ES-I3 (cell line): ENCODE measurements at regions not wholly inside any gene's neighbourhood (a gene's known extent, or its start where the extent isn't known, plus 50 kb on each side); places are given as distances from the start of the nearest gene placed in this dataset.

Experiments
- H3K36me3 ChIP-seq: 2 replicates; pipeline ENCODE4 v1.6.1; 2013; ENCODE audit warnings: mild to moderate bottlenecking, low read length, control low read depth, moderate library complexity; ENCODE audit not compliant: insufficient read depth
- H3K4me1 ChIP-seq: 2 replicates; pipeline ENCODE4 v1.6.1; 2013; ENCODE audit warnings: mild to moderate bottlenecking, control low read depth, low read length; ENCODE audit not compliant: insufficient read depth
- H3K9ac ChIP-seq: 2 replicates; pipeline ENCODE4 v1.6.1; 2013; ENCODE audit warnings: low read depth, mild to moderate bottlenecking, low read length, moderate library complexity
- H3K9me3 ChIP-seq: 2 replicates; pipeline ENCODE4 v1.6.1; 2013; ENCODE audit warnings: mild to moderate bottlenecking, low read length, moderate library complexity; ENCODE audit not compliant: control insufficient read depth, insufficient read depth

DNA sequence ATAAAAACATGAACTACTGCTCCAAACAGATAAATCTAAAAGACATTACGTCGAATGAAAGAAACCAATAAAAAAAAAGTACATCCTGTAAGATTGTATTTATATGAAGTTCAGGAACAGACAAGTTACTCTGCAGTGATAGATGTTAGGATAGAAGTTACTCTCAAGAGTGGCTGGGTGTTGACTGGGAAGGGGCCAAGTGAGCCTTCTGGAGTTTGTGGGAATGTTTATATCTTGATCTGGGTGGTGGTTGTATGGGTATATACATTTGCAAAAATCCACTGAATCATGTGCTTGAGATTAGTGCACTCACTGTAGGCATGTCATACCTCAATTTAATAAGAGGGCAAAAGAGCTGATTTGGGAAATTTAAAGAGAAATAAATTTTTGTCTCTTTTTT lies 485.8 kb downstream of the ARHGEF28 start:
- Histone ChIP-seq H3K36me3 (no peaks in the 10 kb centered on the region), H3K9ac (no peak overlapping the region), H3K9me3 (no peaks in the 10 kb centered on the region), H3K4me1 (no peaks in the 10 kb centered on the region)

DNA sequence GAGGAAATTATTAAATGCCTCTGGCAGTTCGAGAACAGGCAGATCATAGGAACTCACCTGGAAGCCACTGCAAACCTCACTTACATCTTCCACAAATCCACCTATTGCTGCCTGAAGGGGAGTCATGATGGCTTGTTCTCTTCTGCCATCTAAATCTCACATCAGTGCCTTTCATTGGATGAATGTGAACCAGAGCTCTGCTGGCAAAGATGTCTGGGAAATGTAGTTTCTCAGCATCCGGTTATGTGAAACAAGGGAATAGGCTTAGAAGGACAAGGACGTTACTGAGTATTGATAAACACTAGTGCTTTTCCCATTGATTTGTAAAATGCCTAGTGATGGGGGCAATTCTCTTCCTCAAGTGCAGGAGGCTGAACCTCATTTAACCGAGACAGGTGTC lies 483.3 kb downstream of the ARHGEF28 start:
- H3K9me3 ChIP-seq: no peaks in the 10 kb centered on the region
- H3K4me1 ChIP-seq: no peaks in the 10 kb centered on the region
- H3K9ac ChIP-seq: no peak overlapping the region
- no peaks in the 10 kb centered on the region for H3K36me3 ChIP-seq

DNA sequence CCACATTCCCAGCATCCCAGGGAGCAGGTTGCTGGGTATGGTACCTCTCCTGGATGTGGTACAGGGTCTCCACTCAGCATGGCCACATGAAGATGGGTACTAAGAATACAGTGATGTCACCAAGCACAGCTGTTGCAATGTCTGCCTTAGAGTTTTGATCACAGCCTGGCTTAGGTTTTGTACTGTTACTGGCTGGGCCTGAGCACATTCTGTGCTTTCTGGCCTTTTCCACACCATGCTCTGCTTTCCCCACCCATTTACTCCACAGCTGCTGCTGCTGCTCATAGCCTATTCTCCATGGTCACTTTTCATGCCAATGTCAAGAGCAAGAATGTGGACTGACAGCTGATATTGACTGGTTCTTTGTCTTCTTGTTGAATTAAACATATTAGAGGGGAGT lies 481.9 kb downstream of the ARHGEF28 start:
- H3K9ac ChIP-seq: no peak overlapping the region
- no peaks in the 10 kb centered on the region for H3K9me3 ChIP-seq
- no peaks in the 10 kb centered on the region for H3K36me3 ChIP-seq
- peaks cover 4% of the 10 kb centered on the region; the same call in 1 of the 2 replicates for H3K4me1 ChIP-seq

DNA sequence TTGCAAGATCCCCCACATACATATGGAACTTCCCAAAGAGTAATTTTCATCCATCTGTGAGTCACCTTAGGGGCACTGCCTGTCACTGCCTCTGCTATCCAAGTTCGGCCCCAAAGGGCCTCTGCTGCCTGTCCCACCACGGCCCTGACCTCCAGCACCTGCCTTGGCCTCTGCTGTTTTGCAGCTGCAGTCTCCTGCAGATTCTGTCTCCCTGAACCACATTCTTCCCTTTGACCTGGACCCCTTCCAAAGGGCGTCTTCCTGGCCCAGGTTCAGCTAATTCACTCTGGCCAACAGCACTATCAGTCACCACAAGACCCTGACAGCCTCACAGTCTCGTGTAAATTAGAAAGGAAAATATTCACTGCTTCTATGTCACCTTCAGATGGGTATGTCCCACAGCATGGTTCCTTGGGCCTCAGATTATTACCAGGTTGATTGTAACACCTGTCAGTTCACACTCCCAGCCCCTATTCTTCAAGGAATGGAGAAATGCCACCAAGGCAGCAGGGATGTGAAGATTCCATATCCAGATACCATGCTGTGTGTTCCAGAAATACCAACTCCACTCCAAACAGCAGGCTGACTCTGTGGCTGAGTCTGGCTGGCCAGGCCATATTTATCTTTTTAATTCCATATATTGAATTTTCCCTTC lies 479.3 kb downstream of the ARHGEF28 start:
- no peak overlapping the region for H3K9ac ChIP-seq
- no peaks in the 10 kb centered on the region for H3K36me3 ChIP-seq
- H3K9me3 ChIP-seq: no peaks in the 10 kb centered on the region
- H3K4me1 ChIP-seq: peaks cover 4% of the 10 kb centered on the region; the same call in 1 of the 2 replicates

DNA sequence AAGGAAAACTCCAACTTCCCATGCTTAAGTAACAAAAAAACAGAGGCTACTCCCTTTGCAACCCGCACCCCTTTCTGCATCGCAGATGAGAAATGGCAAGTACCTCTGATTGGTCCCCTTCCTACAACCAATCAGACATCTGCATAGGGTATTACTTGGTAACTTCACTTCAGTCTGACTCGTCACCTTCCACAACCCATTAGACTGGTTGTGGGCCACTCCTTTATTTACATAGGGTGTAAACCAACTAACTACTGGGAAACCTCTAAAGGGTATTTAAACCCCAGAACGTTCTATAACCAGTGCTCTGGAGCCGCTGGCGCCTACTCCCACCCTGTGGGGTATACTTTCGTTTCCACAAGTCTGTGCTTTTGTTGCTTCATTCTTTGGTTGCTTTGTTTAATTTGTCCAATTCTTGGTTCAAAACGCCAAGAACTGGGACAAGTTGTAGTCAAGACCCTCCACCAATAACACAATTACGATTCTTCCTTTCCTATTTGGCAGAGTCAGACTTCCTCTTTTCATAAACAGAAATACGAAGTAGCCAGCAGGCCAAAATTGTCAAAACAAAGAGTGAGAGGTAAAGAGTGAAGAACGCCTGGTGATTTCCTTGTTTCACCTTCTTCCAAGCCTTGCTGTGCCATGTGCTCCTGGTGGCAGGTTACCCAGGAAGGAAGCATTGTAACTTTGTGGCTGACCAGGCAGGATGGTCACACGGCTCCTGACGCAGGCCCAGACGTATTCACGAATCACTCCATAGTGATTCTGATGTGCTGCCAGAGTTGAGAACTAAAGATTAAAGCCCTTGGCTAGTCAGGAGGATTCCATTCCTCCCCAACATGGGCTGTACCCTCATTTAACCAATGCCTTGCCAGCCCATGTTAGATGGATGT lies 477.4 kb downstream of the ARHGEF28 start:
- H3K4me1 ChIP-seq: peaks cover 4% of the 10 kb centered on the region; the same call in 1 of the 2 replicates
- peaks cover 10% of the 10 kb centered on the region for H3K9me3 ChIP-seq

DNA sequence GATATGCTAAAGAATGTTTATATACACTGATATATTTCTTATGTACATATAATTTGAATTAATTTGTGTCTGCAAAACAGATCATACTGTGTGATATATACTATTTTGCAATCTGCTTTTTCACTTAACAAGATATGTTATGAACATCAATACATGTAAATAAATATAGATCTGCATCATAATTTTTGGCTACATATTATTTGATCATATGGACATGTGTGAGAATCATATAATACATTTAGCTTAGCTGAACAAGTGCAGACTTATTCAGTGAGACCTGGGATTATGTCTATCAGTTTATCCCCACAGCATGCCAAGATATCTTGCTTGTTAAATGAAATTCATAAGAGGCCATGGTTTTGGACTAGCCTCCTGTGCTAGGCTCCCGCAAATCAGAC lies 474.3 kb downstream of the ARHGEF28 start:
- Histone ChIP-seq H3K9me3 (peaks cover 13% of the 10 kb centered on the region), H3K4me1 (peaks cover 4% of the 10 kb centered on the region; the same call in 1 of the 2 replicates), H3K9ac (no peak overlapping the region), H3K36me3 (no peaks in the 10 kb centered on the region)

More for the DNA sequence above, 477.4 kb downstream of the ARHGEF28 start:
- Histone ChIP-seq H3K36me3 (no peaks in the 10 kb centered on the region), H3K9ac (no peak overlapping the region)

DNA sequence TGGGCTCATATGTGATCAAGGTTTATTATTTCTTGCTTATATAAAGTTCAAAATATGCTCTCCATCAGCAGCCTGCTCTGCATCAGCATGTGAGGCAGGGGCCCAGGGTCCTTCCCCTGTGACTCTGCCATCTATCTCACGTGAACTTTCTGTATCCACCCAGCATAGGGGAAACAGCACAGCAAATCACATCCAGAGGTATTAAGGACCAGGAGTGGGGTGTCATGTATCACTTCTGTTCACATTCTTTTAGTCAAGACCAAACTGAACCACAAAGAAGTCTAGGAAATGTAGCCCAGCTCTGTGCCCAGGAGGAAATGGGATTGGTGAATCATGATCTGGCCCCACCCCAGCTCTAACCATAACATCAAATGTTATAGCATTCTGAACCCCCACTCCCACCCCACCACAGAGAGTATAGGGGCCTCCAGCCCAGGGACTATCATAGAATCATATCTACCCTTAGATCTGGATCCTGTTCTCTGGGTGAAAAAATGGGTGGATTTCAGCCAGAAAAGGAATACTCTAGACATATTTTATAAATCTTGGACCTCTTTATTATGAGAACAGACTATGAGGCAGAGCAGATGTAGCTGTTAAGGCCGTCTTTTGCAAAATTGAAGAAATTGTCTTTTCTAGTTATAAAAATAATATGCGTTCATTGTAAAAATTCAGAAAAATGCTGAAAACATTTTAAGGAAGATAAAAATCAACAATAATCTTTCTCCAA lies 473.7 kb downstream of the ARHGEF28 start:
- H3K4me1 ChIP-seq: peaks cover 4% of the 10 kb centered on the region; the same call in 1 of the 2 replicates
- H3K36me3 ChIP-seq: no peaks in the 10 kb centered on the region
- H3K9ac ChIP-seq: no peak overlapping the region
- H3K9me3 ChIP-seq: peaks cover 13% of the 10 kb centered on the region

DNA sequence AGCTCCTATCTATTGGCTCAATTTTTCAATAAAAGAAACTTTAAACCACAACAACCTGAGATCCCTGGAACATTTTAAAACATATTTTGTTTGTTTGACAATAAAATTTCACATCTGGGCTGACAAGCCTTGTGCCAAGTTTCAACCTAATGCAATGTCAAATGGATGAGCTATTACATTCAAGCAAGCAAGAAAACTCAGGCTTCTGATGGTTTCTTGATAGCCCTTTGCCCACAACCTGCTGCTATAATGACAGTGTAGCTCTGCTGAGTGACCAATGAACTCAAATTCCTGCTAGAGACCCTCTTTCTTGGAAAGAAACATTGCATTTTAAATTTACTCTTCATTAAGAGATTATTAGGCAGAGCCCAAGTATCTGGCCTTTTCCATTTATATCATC lies 472.9 kb downstream of the ARHGEF28 start:
- peaks cover 4% of the 10 kb centered on the region; the same call in 1 of the 2 replicates for H3K4me1 ChIP-seq
- H3K36me3 ChIP-seq: no peaks in the 10 kb centered on the region
- no peak overlapping the region for H3K9ac ChIP-seq
- peaks cover 13% of the 10 kb centered on the region for H3K9me3 ChIP-seq

DNA sequence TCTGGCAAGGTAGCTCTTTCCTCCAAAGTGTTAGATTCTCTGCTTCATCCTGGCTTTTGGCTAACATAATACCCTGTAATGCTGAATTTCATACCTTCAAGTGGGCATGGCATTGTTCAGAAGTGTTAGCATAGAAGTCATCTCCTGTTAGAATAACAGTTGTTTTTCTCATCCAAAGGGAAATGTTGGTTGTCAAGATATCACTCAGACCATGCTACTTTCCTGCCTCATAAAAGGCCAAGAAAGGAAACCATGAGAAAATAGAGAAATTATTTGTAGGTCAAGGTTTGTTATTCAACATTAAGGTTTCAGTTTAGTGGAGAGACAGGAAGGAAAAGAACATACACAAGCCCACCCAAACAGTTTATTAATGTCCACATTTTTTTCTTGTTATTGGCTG lies 472.5 kb downstream of the ARHGEF28 start:
- Histone ChIP-seq H3K9ac (no peak overlapping the region), H3K4me1 (peaks cover under 1% of the 10 kb centered on the region; the same call in 1 of the 2 replicates), H3K9me3 (peaks cover 13% of the 10 kb centered on the region), H3K36me3 (no peaks in the 10 kb centered on the region)

DNA sequence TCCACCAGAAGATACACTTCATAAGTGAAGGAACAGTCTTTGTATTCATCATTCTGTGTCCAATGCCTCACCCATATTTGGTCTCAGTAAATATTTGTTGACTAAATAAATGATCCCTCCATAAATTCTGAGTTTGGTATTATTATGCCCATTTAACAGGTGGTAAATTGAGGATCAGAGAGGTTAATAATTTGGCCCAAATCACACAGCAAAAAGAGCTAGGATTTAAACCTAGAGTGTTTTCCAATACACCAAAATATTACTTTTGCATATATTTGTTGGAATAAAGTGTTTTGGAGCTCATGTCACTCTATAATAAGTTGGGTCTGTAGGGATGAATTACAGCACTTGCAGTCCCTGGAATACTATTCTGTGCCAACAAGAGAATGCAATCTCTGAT lies 470.3 kb downstream of the ARHGEF28 start:
- H3K4me1 ChIP-seq: no peaks in the 10 kb centered on the region
- H3K9me3 ChIP-seq: peaks cover 13% of the 10 kb centered on the region
- H3K36me3 ChIP-seq: no peaks in the 10 kb centered on the region
- H3K9ac ChIP-seq: no peak overlapping the region

DNA sequence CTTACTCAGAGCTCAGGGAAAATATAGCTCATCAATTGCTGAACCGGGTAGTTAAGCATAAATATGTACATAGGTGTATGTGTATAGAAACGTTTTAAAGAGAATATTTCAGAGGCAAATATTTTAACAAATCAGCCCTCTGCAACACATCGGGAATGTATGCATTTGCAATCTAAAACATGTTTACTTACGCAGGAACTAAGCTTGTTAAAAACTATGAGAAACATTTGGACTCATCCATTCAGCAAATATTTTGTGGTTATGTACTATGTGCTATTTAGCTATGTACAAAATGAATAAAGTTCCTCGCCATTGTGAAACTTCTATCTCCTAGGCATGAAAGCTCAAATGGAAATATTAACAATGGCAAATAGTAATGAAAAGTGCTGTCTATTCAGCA lies 469.9 kb downstream of the ARHGEF28 start:
- Histone ChIP-seq H3K36me3 (no peaks in the 10 kb centered on the region), H3K4me1 (no peaks in the 10 kb centered on the region), H3K9me3 (peaks cover 13% of the 10 kb centered on the region), H3K9ac (no peak overlapping the region)

DNA sequence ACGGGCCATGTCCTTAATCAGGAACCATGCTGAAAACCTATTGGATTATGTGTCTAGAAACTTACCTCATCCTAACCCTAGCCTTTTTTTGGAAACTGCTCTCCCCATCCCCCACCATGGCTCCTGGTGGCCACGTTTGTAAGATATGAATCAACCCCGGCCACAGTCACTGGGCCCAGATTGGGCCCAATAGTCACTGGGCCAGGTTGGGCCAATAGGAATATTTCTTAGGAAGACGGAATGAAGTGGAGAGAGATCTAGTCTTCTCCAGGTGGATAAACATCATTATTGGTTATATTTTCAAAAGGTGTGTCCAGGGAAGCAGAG lies 468.7 kb downstream of the ARHGEF28 start:
- Histone ChIP-seq H3K4me1 (no peaks in the 10 kb centered on the region), H3K9me3 (peaks cover 13% of the 10 kb centered on the region), H3K9ac (no peak overlapping the region), H3K36me3 (no peaks in the 10 kb centered on the region)

DNA sequence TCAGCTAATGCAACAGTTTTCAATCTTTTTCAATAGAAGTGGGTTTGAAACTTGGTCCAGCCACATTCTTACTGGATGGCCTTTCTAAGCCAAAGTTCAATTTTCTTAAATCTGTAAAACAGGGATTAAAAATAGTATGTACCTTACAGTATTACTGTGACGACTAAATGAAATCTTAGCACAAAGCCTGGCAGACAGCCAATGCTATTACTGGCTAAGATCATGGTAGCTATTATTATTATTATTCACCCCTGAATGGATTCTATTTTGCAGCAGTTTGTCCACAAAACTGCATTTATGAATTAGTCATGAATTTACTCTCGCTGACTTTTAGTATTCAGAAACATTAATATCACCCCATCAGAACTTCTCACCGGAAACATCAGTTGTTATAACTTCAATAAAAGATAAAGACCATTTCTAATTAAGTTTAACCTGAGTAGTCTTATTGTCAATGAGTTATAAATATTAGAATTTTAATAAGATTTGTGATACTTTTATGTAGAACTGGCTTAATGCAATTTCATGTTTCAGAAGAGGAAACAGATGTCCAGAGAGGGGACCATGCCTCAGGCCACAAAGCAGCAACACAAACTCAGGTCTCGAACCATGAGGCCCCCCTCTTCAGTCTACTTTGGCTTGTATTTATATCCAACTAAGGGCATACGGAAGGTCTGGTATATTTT lies 468.2 kb downstream of the ARHGEF28 start:
- Histone ChIP-seq H3K9me3 (peaks cover 8% of the 10 kb centered on the region; the same call in 1 of the 2 replicates), H3K36me3 (no peaks in the 10 kb centered on the region), H3K4me1 (no peaks in the 10 kb centered on the region), H3K9ac (no peak overlapping the region)

DNA sequence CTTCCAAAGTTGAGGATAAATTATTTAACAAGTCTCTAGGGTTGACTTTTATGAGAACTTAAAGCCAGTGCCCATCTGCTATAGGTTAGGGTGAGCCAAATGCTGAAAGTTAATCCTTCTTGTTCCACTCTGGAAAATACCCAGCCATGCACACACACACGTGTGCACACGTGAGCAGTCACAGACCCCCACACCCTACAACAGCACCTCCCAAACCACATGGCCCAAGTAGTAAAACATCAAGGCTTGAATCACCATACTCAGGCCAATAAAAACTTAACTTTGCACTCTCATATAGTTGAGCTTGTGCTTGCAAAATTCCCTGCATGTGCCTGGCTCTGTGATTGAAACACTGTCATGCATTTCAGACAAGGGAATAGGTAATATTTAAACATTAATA lies 467.6 kb downstream of the ARHGEF28 start:
- no peaks in the 10 kb centered on the region for H3K4me1 ChIP-seq
- H3K9me3 ChIP-seq: peaks cover 3% of the 10 kb centered on the region; the same call in 1 of the 2 replicates
- no peaks in the 10 kb centered on the region for H3K36me3 ChIP-seq
- H3K9ac ChIP-seq: no peak overlapping the region
